ENCODE measurements at regions not wholly inside any gene's neighbourhood (a gene's known extent, or its start where the extent isn't known, plus 50 kb on each side); places are given as distances from the start of the nearest gene placed in this dataset.

- TF ChIP-seq CTCF (IDR thresholded peaks at IDR 0.05) (no peak), POLR2A (IDR thresholded peaks at IDR 0.05) (no peak)
These were observed 86.1 kb upstream of the ZNF608 start for GRCh38 chr5:124832510-124832909.
